K562 (cell line): ENCODE measurements at regions not wholly inside any gene's neighbourhood (a gene's known extent, or its start where the extent isn't known, plus 50 kb on each side); places are given as distances from the start of the nearest gene placed in this dataset.

Experiments
- HLTF ChIP-seq: fragments of 450-650 bp; IDR thresholded peaks from 2 replicates; pipeline ENCODE4 v1.6.1; 2016
- HOMEZ ChIP-seq: fragments of 250-450 bp; sonication (Bioruptor Pico); IDR thresholded peaks from 2 replicates; pipeline ENCODE4 v1.4.0; 2020; ENCODE audit warnings: mild to moderate bottlenecking, moderate library complexity
- PHF8 ChIP-seq: fragments of 200-600 bp; sonication (generic); IDR thresholded peaks from 2 replicates; pipeline ENCODE4 v1.6.1; 2012; ENCODE audit warnings: mixed run types, mild to moderate bottlenecking, inconsistent platforms, low read length, moderate library complexity, borderline replicate concordance
- POLR2H ChIP-seq: IDR thresholded peaks from 2 replicates; pipeline ENCODE4 v1.6.1; 2016; ENCODE audit warnings: missing genetic modification characterization, low read depth, mild to moderate bottlenecking, control low read depth, missing compliant biosample characterization, moderate library complexity
- SIN3A ChIP-seq, 2 experiments: fragments of 150-350 bp in 1 of 2; IDR thresholded peaks; 2 replicates each; pipeline ENCODE4 v1.6.1; 2011 to 2016; ENCODE audit warnings: borderline replicate concordance in 2 of 2, low read depth in 2 of 2, low read length in 2 of 2, mild to moderate bottlenecking in 2 of 2, moderate library complexity in 2 of 2; ENCODE audit not compliant: control insufficient read depth in 1 of 2
- TF ChIP-seq, protein P1 (sequence below): fragments of 250-450 bp; sonication (Bioruptor Pico); IDR thresholded peaks from 2 replicates; pipeline ENCODE4 v1.4.0; 2020
- TF ChIP-seq, protein P2 (sequence below): fragments of 450-650 bp; IDR thresholded peaks from 2 replicates; pipeline ENCODE4 v1.6.1; 2014; ENCODE audit warnings: low read depth, mild to moderate bottlenecking, moderate library complexity, borderline replicate concordance

DNA sequence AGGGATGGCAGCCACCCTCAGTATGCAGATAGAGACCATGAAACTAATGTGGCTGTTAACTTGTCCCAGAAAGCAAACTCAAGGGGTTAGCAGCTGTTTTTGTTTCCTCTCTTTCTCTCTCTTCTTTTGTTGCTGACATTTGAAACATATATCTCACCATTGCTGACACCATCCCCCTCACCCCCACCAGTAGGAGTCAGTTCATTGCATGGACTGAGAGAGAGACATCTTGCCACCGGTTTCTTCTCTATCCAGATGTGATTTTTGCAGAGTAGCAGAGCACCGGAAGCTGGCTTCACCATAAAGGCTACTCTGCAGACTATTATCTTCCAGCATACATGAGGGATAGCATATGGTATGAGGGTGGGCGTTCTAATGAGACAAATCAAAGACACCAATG lies 177.1 kb upstream of the FRG1 start (continued):
- TF ChIP-seq, protein P1, sequence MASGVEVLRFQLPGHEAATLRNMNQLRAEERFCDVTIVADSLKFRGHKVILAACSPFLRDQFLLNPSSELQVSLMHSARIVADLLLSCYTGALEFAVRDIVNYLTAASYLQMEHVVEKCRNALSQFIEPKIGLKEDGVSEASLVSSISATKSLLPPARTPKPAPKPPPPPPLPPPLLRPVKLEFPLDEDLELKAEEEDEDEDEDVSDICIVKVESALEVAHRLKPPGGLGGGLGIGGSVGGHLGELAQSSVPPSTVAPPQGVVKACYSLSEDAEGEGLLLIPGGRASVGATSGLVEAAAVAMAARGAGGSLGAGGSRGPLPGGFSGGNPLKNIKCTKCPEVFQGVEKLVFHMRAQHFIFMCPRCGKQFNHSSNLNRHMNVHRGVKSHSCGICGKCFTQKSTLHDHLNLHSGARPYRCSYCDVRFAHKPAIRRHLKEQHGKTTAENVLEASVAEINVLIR (CRISPR knock-in tag), result no peak
- TF ChIP-seq POLR2H (tag), result no peak
- no peak for TF ChIP-seq SIN3A (IDR thresholded peaks at IDR 0.05; ENCODE audit: borderline replicate concordance in 2 of 2, control insufficient read depth in 1 of 2, low read depth in 2 of 2, low read length in 2 of 2)
- TF ChIP-seq HLTF, result no peak
- TF ChIP-seq, protein P2, sequence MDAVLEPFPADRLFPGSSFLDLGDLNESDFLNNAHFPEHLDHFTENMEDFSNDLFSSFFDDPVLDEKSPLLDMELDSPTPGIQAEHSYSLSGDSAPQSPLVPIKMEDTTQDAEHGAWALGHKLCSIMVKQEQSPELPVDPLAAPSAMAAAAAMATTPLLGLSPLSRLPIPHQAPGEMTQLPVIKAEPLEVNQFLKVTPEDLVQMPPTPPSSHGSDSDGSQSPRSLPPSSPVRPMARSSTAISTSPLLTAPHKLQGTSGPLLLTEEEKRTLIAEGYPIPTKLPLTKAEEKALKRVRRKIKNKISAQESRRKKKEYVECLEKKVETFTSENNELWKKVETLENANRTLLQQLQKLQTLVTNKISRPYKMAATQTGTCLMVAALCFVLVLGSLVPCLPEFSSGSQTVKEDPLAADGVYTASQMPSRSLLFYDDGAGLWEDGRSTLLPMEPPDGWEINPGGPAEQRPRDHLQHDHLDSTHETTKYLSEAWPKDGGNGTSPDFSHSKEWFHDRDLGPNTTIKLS, result no peak
- TF ChIP-seq PHF8, result no peak
- TF ChIP-seq HOMEZ (CRISPR knock-in tag), result no peak
